B cell (primary cell): ENCODE measurements at regions not wholly inside any gene's neighbourhood (a gene's known extent, or its start where the extent isn't known, plus 50 kb on each side); places are given as distances from the start of the nearest gene placed in this dataset.

ENCODE experiments used
- ATAC-seq: fragments of 200-7000 bp; cut with Tn5 transposase; one replicate; pipeline ENCODE4 v1.10.0; 2021; ENCODE audit warnings: low read depth, mild to moderate bottlenecking, moderate number of reproducible peaks, moderate library complexity
- CTCF ChIA-PET: fragments of 350-600 bp; sonication (Branson Sonifier 250); formaldehyde crosslinking; loops from one replicate; lab custom pipeline; 2021; ENCODE audit warnings: antibody characterized with exemption, inconsistent platforms; lab: Charles Lee
- POLR2A ChIA-PET: fragments of 350-600 bp; sonication (Branson Sonifier 250); formaldehyde crosslinking; loops from one replicate; lab custom pipeline; 2021; ENCODE audit warnings: antibody characterized with exemption; lab: Charles Lee
- DNase-seq: peaks from one replicate; pipeline ENCODE4 v3.0.0; 2013
- H2AFZ ChIP-seq: 2 replicates; pipeline ENCODE4 v1.6.1; 2012; ENCODE audit warnings: mild to moderate bottlenecking, low read depth, low read length; ENCODE audit not compliant: insufficient read depth, poor library complexity, severe bottlenecking
- H3K27ac ChIP-seq, 2 donors: 1 replicate in 1 of 2; 2 replicates in 1 of 2; pipeline ENCODE4 v1.5.1; 2012 to 2013; ENCODE audit warnings: low read length in 2 of 2, mild to moderate bottlenecking in 2 of 2, moderate library complexity in 1 of 2
- H3K27me3 ChIP-seq, 4 experiments: fragments of 200-600 bp in 1 of 4; sonication (generic) in 1 of 4; replicated peaks in 1 of 4; 1 replicate in 2 of 4; 2 replicates in 2 of 4; pipeline versions ENCODE4 v1.6.1 to v1.7.0; 2013 to 2016; ENCODE audit warnings: low read length in 3 of 4, mild to moderate bottlenecking in 2 of 4, mixed read lengths in 1 of 4, moderate library complexity in 1 of 4; ENCODE audit not compliant: insufficient read depth in 4 of 4, control insufficient read depth in 3 of 4; ENCODE audit errors: control extremely low read depth in 1 of 4
- H3K36me3 ChIP-seq, 2 experiments: replicated peaks in 1 of 2; 1 replicate in 1 of 2; 2 replicates in 1 of 2; pipeline versions ENCODE4 v1.6.1 to v1.7.1; 2013; ENCODE audit warnings: low read length in 1 of 2; ENCODE audit not compliant: insufficient read depth in 2 of 2, control insufficient read depth in 1 of 2; ENCODE audit errors: control extremely low read depth in 1 of 2, extremely low read depth in 1 of 2
- H3K4me1 ChIP-seq, 2 donors: fragments of 200-600 bp in 1 of 2; sonication (generic) in 1 of 2; 1 replicate in 1 of 2; 2 replicates in 1 of 2; pipeline versions ENCODE4 v1.5.1 to v1.6.1; 2013 to 2017; ENCODE audit warnings: low read length in 2 of 2; ENCODE audit not compliant: control insufficient read depth in 2 of 2, insufficient read depth in 2 of 2
- H3K4me2 ChIP-seq: replicated peaks from 2 replicates; pipeline ENCODE3; 2012; ENCODE audit warnings: mild to moderate bottlenecking, low read depth, low read length; ENCODE audit not compliant: poor library complexity, severe bottlenecking
- H3K4me3 ChIP-seq, 5 experiments: fragments of 200-600 bp in 1 of 5; sonication (generic) in 1 of 5; 1 replicate in 3 of 5; 2 replicates in 2 of 5; pipeline versions ENCODE4 v1.5.1 to v1.7.0; 2011 to 2016; ENCODE audit warnings: low read length in 4 of 5, mild to moderate bottlenecking in 4 of 5, low read depth in 2 of 5, control low read depth in 1 of 5, moderate library complexity in 1 of 5; ENCODE audit not compliant: insufficient read depth in 1 of 5; ENCODE audit errors: control extremely low read depth in 1 of 5, extremely low read depth in 1 of 5
- H3K79me2 ChIP-seq: fragments of 200-600 bp; sonication (generic); one replicate; pipeline ENCODE4 v1.6.0; 2016; ENCODE audit warnings: low read length; ENCODE audit not compliant: control insufficient read depth, insufficient read depth
- H3K9ac ChIP-seq: fragments of 200-600 bp; sonication (generic); 2 replicates; pipeline ENCODE4 v1.6.1; 2017; ENCODE audit warnings: mild to moderate bottlenecking, low read length, moderate library complexity
- H3K9me3 ChIP-seq, 3 donors: one replicate each; pipeline versions ENCODE4 v1.6.1 to v1.7.1; 2013; ENCODE audit warnings: low read length in 2 of 3; ENCODE audit not compliant: control insufficient read depth in 2 of 3, insufficient read depth in 1 of 3; ENCODE audit errors: control extremely low read depth in 1 of 3
- H4K20me1 ChIP-seq: 2 replicates; pipeline ENCODE4 v1.6.0; 2012; ENCODE audit warnings: mild to moderate bottlenecking, low read length; ENCODE audit not compliant: insufficient read depth, control insufficient read depth, poor library complexity, severe bottlenecking
- H3K27ac Mint-ChIP-seq: one replicate; pipeline ENCODE4 v1.8.0; 2021; ENCODE audit warnings: mixed read lengths
- H3K27me3 Mint-ChIP-seq: one replicate; pipeline ENCODE4 v1.8.0; 2021; ENCODE audit warnings: mixed read lengths
- H3K4me1 Mint-ChIP-seq: one replicate; pipeline ENCODE4 v1.8.0; 2021; ENCODE audit warnings: mixed read lengths
- H3K4me3 Mint-ChIP-seq: one replicate; pipeline ENCODE4 v1.8.0; 2021; ENCODE audit warnings: mixed read lengths
- H3K9me3 Mint-ChIP-seq: one replicate; pipeline ENCODE4 v1.8.0; 2022; ENCODE audit warnings: mixed read lengths; ENCODE audit not compliant: insufficient read depth
- EZH2 ChIP-seq: IDR thresholded peaks from 2 replicates; pipeline ENCODE4 v1.6.1; 2012; ENCODE audit warnings: borderline replicate concordance, low read depth, mild to moderate bottlenecking, moderate library complexity, low read length; ENCODE audit not compliant: insufficient read depth, poor library complexity, severe bottlenecking
- WGBS: methylation state at CpG from one replicate; pipeline ENCODE4 v1.1.5; 2013; ENCODE audit warnings: missing lambda C conversion rate; ENCODE audit not compliant: insufficient coverage; 5-methylcytosine and 5-hydroxymethylcytosine counted together
- intact Hi-C: fragments of 100-400 bp; cut with micrococcal nuclease; formaldehyde crosslinking; loops from one replicate; pipeline ENCODE4 v1.10.0; 2022
- TF ChIP-seq, protein P1 (sequence below): fragments of 200-600 bp; IDR thresholded peaks from one replicate; pipeline ENCODE4 v1.8.0; 2022; ENCODE audit warnings: antibody characterized with exemption, mild to moderate bottlenecking

DNA sequence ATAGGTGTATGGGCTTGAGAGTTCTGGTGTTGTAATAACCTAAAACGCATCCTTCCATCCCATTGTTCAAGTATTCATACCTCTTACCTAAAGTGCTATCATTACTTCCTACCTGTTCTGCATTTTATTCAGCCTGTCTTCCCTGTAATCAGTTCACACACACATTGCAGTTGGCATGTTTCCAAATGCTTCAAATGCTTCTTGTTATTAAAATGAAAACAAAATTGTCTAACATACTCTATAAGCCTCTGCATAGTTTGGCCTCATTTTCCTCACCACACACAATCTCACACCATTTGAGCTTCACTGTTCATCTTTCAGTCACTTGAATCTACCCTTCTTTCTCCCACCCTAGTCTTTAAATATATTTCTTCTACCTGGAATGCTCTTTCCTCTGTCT is 1178.2 kb upstream of the NRXN1 start:
- H3K4me1 ChIP-seq = no peaks in the 10 kb centered on the region
- intact Hi-C loops = no loop called here
- POLR2A ChIA-PET = no interaction called here
- WGBS = no CpG with 5 or more reads among the region's 1 CpG
- H4K20me1 ChIP-seq = no peaks in the 10 kb centered on the region
- no peak overlapping the region for H3K4me2 ChIP-seq
- no peaks in the 10 kb centered on the region for H3K79me2 ChIP-seq
- H3K9ac ChIP-seq = no peak overlapping the region
- TF ChIP-seq, protein P1, sequence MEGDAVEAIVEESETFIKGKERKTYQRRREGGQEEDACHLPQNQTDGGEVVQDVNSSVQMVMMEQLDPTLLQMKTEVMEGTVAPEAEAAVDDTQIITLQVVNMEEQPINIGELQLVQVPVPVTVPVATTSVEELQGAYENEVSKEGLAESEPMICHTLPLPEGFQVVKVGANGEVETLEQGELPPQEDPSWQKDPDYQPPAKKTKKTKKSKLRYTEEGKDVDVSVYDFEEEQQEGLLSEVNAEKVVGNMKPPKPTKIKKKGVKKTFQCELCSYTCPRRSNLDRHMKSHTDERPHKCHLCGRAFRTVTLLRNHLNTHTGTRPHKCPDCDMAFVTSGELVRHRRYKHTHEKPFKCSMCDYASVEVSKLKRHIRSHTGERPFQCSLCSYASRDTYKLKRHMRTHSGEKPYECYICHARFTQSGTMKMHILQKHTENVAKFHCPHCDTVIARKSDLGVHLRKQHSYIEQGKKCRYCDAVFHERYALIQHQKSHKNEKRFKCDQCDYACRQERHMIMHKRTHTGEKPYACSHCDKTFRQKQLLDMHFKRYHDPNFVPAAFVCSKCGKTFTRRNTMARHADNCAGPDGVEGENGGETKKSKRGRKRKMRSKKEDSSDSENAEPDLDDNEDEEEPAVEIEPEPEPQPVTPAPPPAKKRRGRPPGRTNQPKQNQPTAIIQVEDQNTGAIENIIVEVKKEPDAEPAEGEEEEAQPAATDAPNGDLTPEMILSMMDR = no peak
- TF ChIP-seq EZH2 = no peak
- H3K27me3 ChIP-seq = no peaks in the 10 kb centered on the region
- H3K4me1 Mint-ChIP-seq = no peaks in the 10 kb centered on the region
- H3K27ac Mint-ChIP-seq = no peak overlapping the region
- ATAC-seq = no peak
- no peak overlapping the region for H3K27ac ChIP-seq
- H3K4me3 ChIP-seq = no peak overlapping the region
- no peak overlapping the region for H3K4me3 Mint-ChIP-seq
- no peaks in the 10 kb centered on the region for H3K27me3 Mint-ChIP-seq
- no peaks in the 10 kb centered on the region for H3K36me3 ChIP-seq
- CTCF ChIA-PET = no interaction called here
- H3K9me3 Mint-ChIP-seq = peaks cover 2% of the 10 kb centered on the region
- H3K9me3 ChIP-seq = no peaks in the 10 kb centered on the region
- H2AFZ ChIP-seq = no peak overlapping the region
- DNase-seq = no peak

DNA sequence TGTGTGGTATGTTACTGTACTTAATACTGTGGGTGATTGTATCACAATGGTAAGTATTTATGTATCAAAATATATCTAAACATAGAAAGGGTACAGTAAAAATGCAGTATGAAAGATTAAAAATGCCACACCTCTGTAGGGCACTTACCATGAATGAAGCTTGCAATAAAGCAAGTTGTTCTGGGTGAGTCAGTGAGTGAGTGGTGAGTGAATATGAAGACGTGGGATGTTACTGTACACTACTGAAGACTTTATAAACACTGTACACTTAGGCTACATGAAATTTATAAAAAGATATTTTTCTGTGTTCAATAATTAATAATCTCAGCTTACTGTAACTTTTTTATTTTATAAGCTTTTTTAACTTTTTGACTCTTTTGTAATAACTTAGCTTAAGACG is 1162.4 kb upstream of the NRXN1 start:
- Histone ChIP-seq H3K9ac (no peak overlapping the region), H3K36me3 (no peaks in the 10 kb centered on the region), H2AFZ (no peak overlapping the region), H3K4me1 (no peaks in the 10 kb centered on the region), H3K9me3 (peaks cover 0 to 1% (median 0%) of the 10 kb centered on the region in 3 donors), H4K20me1 (no peaks in the 10 kb centered on the region), H3K4me2 (no peak overlapping the region), H3K27me3 (no peaks in the 10 kb centered on the region), H3K79me2 (no peaks in the 10 kb centered on the region), H3K27ac (no peak overlapping the region), H3K4me3 (no peak overlapping the region)
- WGBS = no CpG with 5 or more reads among the region's 2 CpGs
- no peaks in the 10 kb centered on the region for H3K9me3 Mint-ChIP-seq
- TF ChIP-seq, protein P1 = no peak
- TF ChIP-seq EZH2 = no peak
- DNase-seq (no peak), ATAC-seq (no peak)
- no peak overlapping the region for H3K4me3 Mint-ChIP-seq
- CTCF ChIA-PET = no interaction called here
- no peaks in the 10 kb centered on the region for H3K4me1 Mint-ChIP-seq
- no peak overlapping the region for H3K27ac Mint-ChIP-seq
- H3K27me3 Mint-ChIP-seq = no peaks in the 10 kb centered on the region
- intact Hi-C loops = no loop called here
- POLR2A ChIA-PET = no interaction called here
